ENCODE measurements at regions not wholly inside any gene's neighbourhood (a gene's known extent, or its start where the extent isn't known, plus 50 kb on each side); places are given as distances from the start of the nearest gene placed in this dataset.

- DNase-seq: no peak
Observed at GRCh38 chr10:94043431-94043990, 49.8 kb downstream of the PLCE1 start.

- DNase-seq: no peak
Observed at GRCh38 chr10:94046098-94046497, 52.4 kb downstream of the PLCE1 start.

- no peak for DNase-seq
Observed at GRCh38 chr10:94047293-94047692, 53.6 kb downstream of the PLCE1 start.

GRCh38 chr10:94049911-94050310 lies 56.2 kb downstream of the PLCE1 start:
- peak; percentile 23 for DNase-seq

- no peak for DNase-seq
Observed at GRCh38 chr10:94052281-94052680, 58.5 kb downstream of the PLCE1 start.

GRCh38 chr10:94052866-94053791 lies 59.4 kb downstream of the PLCE1 start:
- DNase-seq: no peak

- no peak for DNase-seq
Observed at GRCh38 chr10:94059178-94059883, 65.6 kb downstream of the PLCE1 start.

GRCh38 chr10:94061026-94061425 lies 67.3 kb downstream of the PLCE1 start:
- no peak for DNase-seq

GRCh38 chr10:94062611-94063010 lies 68.9 kb downstream of the PLCE1 start:
- no peak for DNase-seq

GRCh38 chr10:94065362-94065761 lies 71.6 kb downstream of the PLCE1 start:
- no peak for DNase-seq

- no peak for DNase-seq
Observed at GRCh38 chr10:94065787-94066186, 72.1 kb downstream of the PLCE1 start.

- no peak for DNase-seq
Observed at GRCh38 chr10:94066411-94066810, 72.7 kb downstream of the PLCE1 start.

GRCh38 chr10:94069884-94070283 lies 76.2 kb downstream of the PLCE1 start:
- no peak for DNase-seq

- no peak for DNase-seq
Observed at GRCh38 chr10:94074462-94074861, 80.7 kb downstream of the PLCE1 start.

GRCh38 chr10:94075506-94075905 lies 81.8 kb downstream of the PLCE1 start:
- DNase-seq: no peak

GRCh38 chr10:94076325-94076841 lies 82.7 kb downstream of the PLCE1 start:
- no peak for DNase-seq

- no peak for DNase-seq
Observed at GRCh38 chr10:94077042-94077441, 83.3 kb downstream of the PLCE1 start.

GRCh38 chr10:94080108-94080507 lies 86.4 kb downstream of the PLCE1 start:
- DNase-seq: no peak

- DNase-seq: no peak
Observed at GRCh38 chr10:94083662-94084265, 90.0 kb downstream of the PLCE1 start.

- DNase-seq: no peak
Observed at GRCh38 chr10:94084344-94084743, 90.6 kb downstream of the PLCE1 start.

GRCh38 chr10:94085288-94085687 lies 91.6 kb downstream of the PLCE1 start:
- no peak for DNase-seq

- DNase-seq: no peak
Observed at GRCh38 chr10:94085766-94086437, 92.2 kb downstream of the PLCE1 start.
